ENCODE measurements at regions not wholly inside any gene's neighbourhood (a gene's known extent, or its start where the extent isn't known, plus 50 kb on each side); places are given as distances from the start of the nearest gene placed in this dataset.

- DNase-seq, result no peak
Observed at GRCh38 chr10:61842755-61843497, 58.6 kb upstream of the ARID5B start.

- DNase-seq, result no peak
Observed at GRCh38 chr10:61844116-61844822, 57.2 kb upstream of the ARID5B start.

GRCh38 chr10:61845196-61845949, 56.1 kb upstream of the ARID5B start:
- DNase-seq, result no peak

GRCh38 chr10:61845950-61846268, 55.6 kb upstream of the ARID5B start:
- no peak for DNase-seq

- DNase-seq, result no peak
Observed at GRCh38 chr10:61846370-61847031, 55.0 kb upstream of the ARID5B start.

GRCh38 chr10:61847087-61847486, 54.4 kb upstream of the ARID5B start:
- no peak for DNase-seq

- no peak for DNase-seq
Observed at GRCh38 chr10:61847640-61848039, 53.9 kb upstream of the ARID5B start.

- DNase-seq, result no peak
Observed at GRCh38 chr10:61850376-61850775, 51.1 kb upstream of the ARID5B start.

Data from eye (tissue), 1 donor.